ENCODE measurements at regions not wholly inside any gene's neighbourhood (a gene's known extent, or its start where the extent isn't known, plus 50 kb on each side); places are given as distances from the start of the nearest gene placed in this dataset.

DNA sequence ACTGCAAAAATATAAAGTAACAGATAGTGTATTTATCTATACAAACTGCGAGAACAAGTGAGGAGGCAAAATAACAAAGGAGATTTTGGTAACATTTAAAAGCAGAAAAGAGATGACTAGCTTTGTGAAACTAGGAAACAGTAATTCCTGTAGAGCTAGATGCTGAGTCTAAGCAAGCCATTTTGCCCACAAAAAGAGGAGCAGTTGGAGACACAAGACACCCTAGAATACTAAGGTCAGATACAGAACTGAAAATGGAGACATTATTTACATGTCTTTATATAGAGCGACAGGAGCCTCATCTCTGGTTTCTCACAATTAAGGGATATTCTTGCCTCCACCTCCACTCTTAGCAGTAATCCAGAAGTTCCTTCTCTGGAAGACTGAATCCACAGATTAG is 732.4 kb upstream of the GBE1 start:
- no peak for TF ChIP-seq CTCF (IDR thresholded peaks at IDR 0.05)
- DNase-seq = no peak
- intact Hi-C loops (cut with DNase I) = no loop called here
- Histone ChIP-seq H3K4me1 (no peaks in the 10 kb centered on the region), H3K27ac (no peak overlapping the region), H3K27me3 (ENCODE audit: low read depth) (no peaks in the 10 kb centered on the region), H3K36me3 (no peaks in the 10 kb centered on the region), H3K4me3 (no peak overlapping the region), H3K9me3 (no peaks in the 10 kb centered on the region)
- no peak for ATAC-seq

GRCh38 chr3:82475306-82475705 is 713.9 kb upstream of the GBE1 start:
- H3K27me3 ChIP-seq (ENCODE audit: low read depth) = no peaks in the 10 kb centered on the region
- H3K4me3 ChIP-seq = no peak overlapping the region
- no peak overlapping the region for H3K27ac ChIP-seq
- no peaks in the 10 kb centered on the region for H3K36me3 ChIP-seq
- no peaks in the 10 kb centered on the region for H3K4me1 ChIP-seq
- intact Hi-C loops (cut with DNase I) = no loop called here
- no peaks in the 10 kb centered on the region for H3K9me3 ChIP-seq
- no peak for DNase-seq
- no peak for TF ChIP-seq CTCF (IDR thresholded peaks at IDR 0.05)
- no peak for ATAC-seq

GRCh38 chr3:82474711-82475110 is 713.3 kb upstream of the GBE1 start:
- no peak overlapping the region for H3K4me3 ChIP-seq
- H3K9me3 ChIP-seq = no peaks in the 10 kb centered on the region
- H3K36me3 ChIP-seq = no peaks in the 10 kb centered on the region
- no peak for DNase-seq
- ATAC-seq = no peak
- intact Hi-C loops (cut with DNase I) = no loop called here
- no peak for TF ChIP-seq CTCF (IDR thresholded peaks at IDR 0.05)
- H3K27ac ChIP-seq = no peak overlapping the region
- no peaks in the 10 kb centered on the region for H3K27me3 ChIP-seq (ENCODE audit: low read depth)
- no peaks in the 10 kb centered on the region for H3K4me1 ChIP-seq

DNA sequence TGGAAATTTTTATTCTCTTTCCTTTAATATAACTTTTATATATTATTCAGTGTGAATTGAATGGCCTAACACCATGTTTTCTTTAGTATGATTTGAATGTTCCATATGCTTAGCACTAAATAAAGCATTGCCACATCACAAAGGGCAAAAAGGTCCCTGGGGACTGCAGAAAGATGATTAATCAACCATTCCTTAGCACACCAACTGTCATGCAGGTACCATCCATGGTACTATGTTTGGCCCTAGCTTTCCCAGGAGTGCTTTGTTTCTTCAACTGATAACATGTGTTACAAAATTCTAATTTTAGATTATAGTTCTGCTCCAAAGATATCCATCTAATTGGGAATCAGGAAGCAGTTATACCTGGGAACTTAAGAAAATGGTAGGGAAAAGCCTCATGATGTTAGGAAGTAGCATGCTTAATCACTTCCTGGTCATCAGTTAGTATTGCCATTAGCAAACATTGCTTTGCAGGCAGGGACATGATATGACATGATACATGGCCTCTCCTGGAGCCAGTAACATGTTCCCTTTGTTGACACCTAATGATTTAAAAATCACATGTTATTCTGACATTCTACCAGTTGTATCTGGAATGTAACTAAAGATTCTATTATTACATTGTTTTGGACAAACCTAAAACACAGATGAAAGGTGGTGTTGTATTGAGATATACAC is 712.6 kb upstream of the GBE1 start:
- H3K4me1 ChIP-seq = no peaks in the 10 kb centered on the region
- ATAC-seq (no peak), DNase-seq (no peak)
- intact Hi-C loops (cut with DNase I) = no loop called here
- no peak overlapping the region for H3K27ac ChIP-seq
- H3K4me3 ChIP-seq = no peak overlapping the region
- TF ChIP-seq CTCF (IDR thresholded peaks at IDR 0.05) = no peak
- H3K36me3 ChIP-seq = no peaks in the 10 kb centered on the region
- no peaks in the 10 kb centered on the region for H3K9me3 ChIP-seq
- H3K27me3 ChIP-seq (ENCODE audit: low read depth) = no peaks in the 10 kb centered on the region

GRCh38 chr3:82467051-82467450 is 705.6 kb upstream of the GBE1 start:
- no peaks in the 10 kb centered on the region for H3K4me1 ChIP-seq
- H3K27me3 ChIP-seq (ENCODE audit: low read depth) = no peaks in the 10 kb centered on the region
- intact Hi-C loops (cut with DNase I) = no loop called here
- no peak overlapping the region for H3K4me3 ChIP-seq
- H3K36me3 ChIP-seq = no peaks in the 10 kb centered on the region
- ATAC-seq (no peak), DNase-seq (no peak)
- H3K9me3 ChIP-seq = no peaks in the 10 kb centered on the region
- H3K27ac ChIP-seq = no peak overlapping the region
- no peak for TF ChIP-seq CTCF (IDR thresholded peaks at IDR 0.05)
